CD14-positive monocyte (primary cell): ENCODE measurements at regions not wholly inside any gene's neighbourhood (a gene's known extent, or its start where the extent isn't known, plus 50 kb on each side); places are given as distances from the start of the nearest gene placed in this dataset.

Source experiments
- DNase-seq, 3 donors: peaks; one replicate each; pipeline ENCODE4 v3.0.0-alpha.2; 2011 to 2022
- H2AFZ ChIP-seq: 2 replicates; pipeline ENCODE4 v1.6.0; 2012; ENCODE audit warnings: mild to moderate bottlenecking, low read depth, low read length, inconsistent platforms; ENCODE audit not compliant: insufficient read depth, poor library complexity, severe bottlenecking
- H3K27ac ChIP-seq, 2 donors: 1 replicate in 1 of 2; 2 replicates in 1 of 2; pipeline ENCODE4 v1.5.1; 2012 to 2013; ENCODE audit warnings: low read length in 2 of 2, control low read depth in 1 of 2, inconsistent platforms in 1 of 2, low read depth in 1 of 2, mild to moderate bottlenecking in 1 of 2
- H3K27me3 ChIP-seq, 2 donors: one replicate each; pipeline versions ENCODE4 v1.6.0 to v1.6.1; 2011 to 2013; ENCODE audit warnings: low read length in 2 of 2; ENCODE audit not compliant: control insufficient read depth in 2 of 2, insufficient read depth in 2 of 2
- H3K36me3 ChIP-seq, 2 donors: replicated peaks in 1 of 2; 1 replicate in 1 of 2; 2 replicates in 1 of 2; pipeline versions ENCODE4 v1.5.1 to v1.6.1; 2012 to 2013; ENCODE audit warnings: low read length in 2 of 2, control low read depth in 1 of 2, inconsistent platforms in 1 of 2, mild to moderate bottlenecking in 1 of 2; ENCODE audit not compliant: insufficient read depth in 2 of 2, control insufficient read depth in 1 of 2
- H3K4me1 ChIP-seq, 2 donors: 1 replicate in 1 of 2; 2 replicates in 1 of 2; pipeline versions ENCODE4 v1.5.1 to v1.6.1; 2012 to 2013; ENCODE audit warnings: low read length in 2 of 2, control low read depth in 1 of 2, inconsistent platforms in 1 of 2, mild to moderate bottlenecking in 1 of 2, moderate library complexity in 1 of 2; ENCODE audit not compliant: insufficient read depth in 2 of 2, control insufficient read depth in 1 of 2
- H3K4me2 ChIP-seq: replicated peaks from 2 replicates; pipeline ENCODE3; 2012; ENCODE audit warnings: low read length, moderate library complexity, mild to moderate bottlenecking; ENCODE audit not compliant: poor library complexity, severe bottlenecking; ENCODE audit errors: extremely low read depth
- H3K4me3 ChIP-seq, 3 experiments: fragments of 200-600 bp in 1 of 3; sonication (generic) in 1 of 3; replicated peaks in 1 of 3; 1 replicate in 2 of 3; 2 replicates in 1 of 3; pipeline ENCODE4 v1.5.1; 2011 to 2013; ENCODE audit warnings: low read length in 3 of 3, mild to moderate bottlenecking in 3 of 3, control low read depth in 2 of 3, low read depth in 2 of 3, inconsistent platforms in 1 of 3, moderate library complexity in 1 of 3
- H3K79me2 ChIP-seq: 2 replicates; pipeline ENCODE4 v1.6.0; 2012; ENCODE audit warnings: mild to moderate bottlenecking, control low read depth, inconsistent platforms, low read length, moderate library complexity; ENCODE audit not compliant: insufficient read depth
- H3K9ac ChIP-seq: 2 replicates; pipeline ENCODE4 v1.6.0; 2017; ENCODE audit warnings: low read length, mild to moderate bottlenecking; ENCODE audit not compliant: insufficient read depth, poor library complexity, severe bottlenecking
- H3K9me3 ChIP-seq, 2 donors: replicated peaks in 1 of 2; 1 replicate in 1 of 2; 2 replicates in 1 of 2; pipeline versions ENCODE4 v1.5.1 to v1.6.1; 2012 to 2013; ENCODE audit warnings: low read length in 2 of 2, control low read depth in 1 of 2; ENCODE audit not compliant: control insufficient read depth in 1 of 2, insufficient read depth in 1 of 2
- H4K20me1 ChIP-seq: 2 replicates; pipeline ENCODE4 v1.6.0; 2012; ENCODE audit warnings: mild to moderate bottlenecking, low read length, control low read depth, moderate library complexity; ENCODE audit not compliant: insufficient read depth
- H3K27ac Mint-ChIP-seq, 7 donors: one replicate each; pipeline ENCODE4 v1.8.0; 2020; ENCODE audit warnings: mild to moderate bottlenecking in 7 of 7, mixed read lengths in 7 of 7, moderate library complexity in 6 of 7, inconsistent platforms in 2 of 7
- H3K27me3 Mint-ChIP-seq, 3 donors: one replicate each; pipeline ENCODE4 v1.8.0; 2021 to 2022; ENCODE audit warnings: low read depth in 3 of 3, mild to moderate bottlenecking in 3 of 3, mixed read lengths in 3 of 3, moderate library complexity in 3 of 3, inconsistent platforms in 1 of 3
- H3K36me3 Mint-ChIP-seq, 2 donors: one replicate each; pipeline ENCODE4 v1.8.0; 2020; ENCODE audit warnings: mixed read lengths in 2 of 2, inconsistent platforms in 1 of 2, mild to moderate bottlenecking in 1 of 2
- H3K4me1 Mint-ChIP-seq: one replicate; pipeline ENCODE4 v1.8.0; 2020; ENCODE audit warnings: mild to moderate bottlenecking, mixed read lengths
- H3K4me3 Mint-ChIP-seq, 2 donors: one replicate each; pipeline ENCODE4 v1.8.0; 2020; ENCODE audit warnings: mild to moderate bottlenecking in 2 of 2, mixed read lengths in 2 of 2, moderate library complexity in 1 of 2
- H3K9me3 Mint-ChIP-seq, 7 donors: one replicate each; pipeline ENCODE4 v1.8.0; 2020 to 2022; ENCODE audit warnings: mixed read lengths in 7 of 7, mild to moderate bottlenecking in 6 of 7, moderate library complexity in 6 of 7, inconsistent platforms in 2 of 7
- CTCF ChIP-seq: fragments of 200-600 bp; IDR thresholded peaks from one replicate; pipeline ENCODE4 v1.8.0; 2022; ENCODE audit warnings: antibody characterized with exemption, mild to moderate bottlenecking
- WGBS: methylation state at CpG from one replicate; pipeline ENCODE4 v1.1.5; 2013; ENCODE audit warnings: missing lambda C conversion rate; ENCODE audit not compliant: insufficient coverage; 5-methylcytosine and 5-hydroxymethylcytosine counted together
- intact Hi-C, 2 donors: fragments of 100-400 bp; cut with micrococcal nuclease; formaldehyde crosslinking; loops; one replicate each; pipeline versions ENCODE4 v1.15.0 to v1.15.1; 2023

GRCh38 chr2:147293991-147294824 lies 550.6 kb upstream of the ACVR2A start:
- intact Hi-C loops: no loop called here
- TF ChIP-seq CTCF: no peak
- DNase-seq: no peak
- no peak overlapping the region for H3K27ac ChIP-seq
- H3K9me3 Mint-ChIP-seq: peaks cover 0 to 8% (median 2%) of the 10 kb centered on the region in 7 donors
- no peaks in the 10 kb centered on the region for H3K36me3 ChIP-seq
- no peaks in the 10 kb centered on the region for H3K27me3 ChIP-seq
- H2AFZ ChIP-seq: no peak overlapping the region
- H3K9ac ChIP-seq: no peak overlapping the region
- peaks cover 0 to 3% of the 10 kb centered on the region in 2 donors for H3K9me3 ChIP-seq
- no peaks in the 10 kb centered on the region for H4K20me1 ChIP-seq
- no peaks in the 10 kb centered on the region for H3K4me1 ChIP-seq
- no peaks in the 10 kb centered on the region for H3K4me1 Mint-ChIP-seq
- no peak overlapping the region for H3K4me3 ChIP-seq
- H3K4me2 ChIP-seq: no peak overlapping the region
- no peak overlapping the region for H3K4me3 Mint-ChIP-seq
- H3K27me3 Mint-ChIP-seq: no peaks in the 10 kb centered on the region
- no peaks in the 10 kb centered on the region for H3K36me3 Mint-ChIP-seq
- 38% methylated on average over 2 of the region's 4 CpGs for WGBS
- no peak overlapping the region for H3K27ac Mint-ChIP-seq
- no peaks in the 10 kb centered on the region for H3K79me2 ChIP-seq

GRCh38 chr2:147288131-147288530 lies 556.7 kb upstream of the ACVR2A start:
- intact Hi-C loops: no loop called here
- Mint-ChIP-seq H3K4me1 (no peaks in the 10 kb centered on the region), H3K27me3 (no peaks in the 10 kb centered on the region), H3K27ac (no peak overlapping the region), H3K9me3 (peaks cover 0 to 8% (median 2%) of the 10 kb centered on the region in 7 donors), H3K4me3 (no peak overlapping the region), H3K36me3 (no peaks in the 10 kb centered on the region)
- no peak for TF ChIP-seq CTCF
- no peaks in the 10 kb centered on the region for H3K27me3 ChIP-seq
- H3K36me3 ChIP-seq: no peaks in the 10 kb centered on the region
- H3K27ac ChIP-seq: no peak overlapping the region
- H3K9ac ChIP-seq: no peak overlapping the region
- no peak overlapping the region for H3K4me3 ChIP-seq
- H3K4me1 ChIP-seq: no peaks in the 10 kb centered on the region
- peaks cover 0 to 3% of the 10 kb centered on the region in 2 donors for H3K9me3 ChIP-seq
- H2AFZ ChIP-seq: no peak overlapping the region
- DNase-seq: no peak
- no peaks in the 10 kb centered on the region for H4K20me1 ChIP-seq
- H3K79me2 ChIP-seq: no peaks in the 10 kb centered on the region
- H3K4me2 ChIP-seq: no peak overlapping the region
